Activated T-cell treated with anti-CD3 and anti-CD28 coated beads for 4 hours (primary cell): ENCODE measurements at regions not wholly inside any gene's neighbourhood (a gene's known extent, or its start where the extent isn't known, plus 50 kb on each side); places are given as distances from the start of the nearest gene placed in this dataset.
"Not testable (repeated sequence)": the region's sequence is repeated elsewhere in the genome, so short reads cannot be mapped to it uniquely, and the experiment has no call there.

Experiments
- DNase-seq: peaks from one replicate; pipeline ENCODE4 v3.0.0-alpha.2; 2020

- DNase-seq = no peak
These were observed 771.6 kb downstream of the RPS29 start for GRCh38 chr14:48814562-48814961.

- DNase-seq = no peak
These were observed 780.9 kb downstream of the RPS29 start for GRCh38 chr14:48805315-48805714.

GRCh38 chr14:48792376-48793024, 793.7 kb downstream of the RPS29 start:
- no peak for DNase-seq

- DNase-seq = no peak
These were observed 797.4 kb downstream of the RPS29 start for GRCh38 chr14:48788771-48789170.

- no peak for DNase-seq
These were observed 799.7 kb downstream of the RPS29 start for GRCh38 chr14:48786498-48786897.

- DNase-seq = no peak
These were observed 814.5 kb downstream of the RPS29 start for GRCh38 chr14:48771717-48772116.

- DNase-seq = no peak
These were observed 834.9 kb downstream of the RPS29 start for GRCh38 chr14:48751293-48751692.

- DNase-seq = no peak
These were observed 838.0 kb downstream of the RPS29 start for GRCh38 chr14:48748151-48748675.

GRCh38 chr14:48747561-48748089, 838.6 kb downstream of the RPS29 start:
- no peak for DNase-seq

- DNase-seq = no peak
These were observed 842.0 kb downstream of the RPS29 start for GRCh38 chr14:48744202-48744601.

- DNase-seq = no peak
These were observed 847.8 kb downstream of the RPS29 start for GRCh38 chr14:48738186-48738925.

- DNase-seq = no peak
These were observed 850.6 kb downstream of the RPS29 start for GRCh38 chr14:48735607-48736006.

- no peak for DNase-seq
These were observed 854.9 kb downstream of the RPS29 start for GRCh38 chr14:48731260-48731659.

GRCh38 chr14:48726080-48726642, 860.0 kb downstream of the RPS29 start:
- DNase-seq = no peak

- no peak for DNase-seq
These were observed 861.0 kb downstream of the RPS29 start for GRCh38 chr14:48725051-48725734.

GRCh38 chr14:48723841-48724495, 862.2 kb downstream of the RPS29 start:
- DNase-seq = no peak

- DNase-seq = no peak
These were observed 871.8 kb downstream of the RPS29 start for GRCh38 chr14:48714366-48714765.

GRCh38 chr14:48710133-48710532, 876.0 kb downstream of the RPS29 start:
- no peak for DNase-seq

- DNase-seq = no peak
These were observed 876.8 kb downstream of the RPS29 start for GRCh38 chr14:48709277-48709785.

- DNase-seq = no peak
These were observed 881.5 kb downstream of the RPS29 start for GRCh38 chr14:48704639-48705038.

- DNase-seq = no peak
These were observed 882.3 kb downstream of the RPS29 start for GRCh38 chr14:48703728-48704467.

GRCh38 chr14:48697362-48697761, 888.8 kb downstream of the RPS29 start:
- DNase-seq = not testable (repeated sequence)
